Mucosa of gallbladder (tissue), 1 donor: ENCODE measurements at regions not wholly inside any gene's neighbourhood (a gene's known extent, or its start where the extent isn't known, plus 50 kb on each side); places are given as distances from the start of the nearest gene placed in this dataset.
A peak's percentile ranks its signal among the peaks of the same experiment; 100 is the strongest.

Source experiments
- DNase-seq: peaks from one replicate; pipeline ENCODE4 v3.0.0-alpha.2; 2020; ENCODE audit warnings: low spot score
- donor health status: DM: no; HTN: no; CAD: no.

GRCh38 chr6:139544701-139545057, 170.2 kb upstream of the CITED2 start:
- no peak for DNase-seq

GRCh38 chr6:139542351-139542750, 167.9 kb upstream of the CITED2 start:
- DNase-seq, result no peak

DNA sequence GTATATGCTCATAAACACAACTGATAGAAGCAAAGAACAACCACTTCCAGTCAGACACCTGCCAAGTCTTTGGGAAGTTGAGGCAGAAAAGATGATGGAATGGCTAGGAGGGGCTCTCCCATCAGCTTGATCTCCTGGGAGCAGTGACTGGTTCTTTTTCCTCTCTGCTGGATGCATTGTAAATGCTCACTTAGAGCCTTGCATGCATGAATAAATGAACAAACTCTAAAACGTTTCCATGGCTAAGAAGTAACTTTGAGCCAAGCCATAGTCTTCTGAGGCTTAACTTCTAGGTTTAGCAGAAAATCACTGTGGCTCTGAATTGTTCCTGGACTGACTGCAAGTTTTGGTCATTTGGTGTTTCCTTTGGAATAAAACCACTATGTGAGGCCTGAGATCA, 166.4 kb upstream of the CITED2 start:
- no peak for DNase-seq

DNA sequence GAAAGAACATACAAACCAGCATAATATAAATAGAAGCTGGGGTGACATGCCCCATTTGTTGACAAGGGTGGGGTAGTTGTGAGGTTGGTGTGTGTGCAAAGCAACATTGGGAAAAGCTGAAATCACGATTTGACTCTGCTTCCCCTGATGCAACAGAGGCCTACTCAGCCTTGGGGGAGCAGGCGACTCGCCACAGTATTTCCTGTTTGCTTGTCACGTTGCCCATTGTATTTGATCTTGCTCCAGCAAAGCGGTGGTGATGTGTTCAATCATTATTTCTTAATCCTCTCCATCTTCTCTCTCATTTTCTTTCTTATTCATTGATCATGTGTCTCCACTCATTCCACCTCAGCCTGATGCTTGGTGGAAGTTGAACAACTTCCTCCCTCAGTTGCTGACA, 165.8 kb upstream of the CITED2 start:
- DNase-seq, result no peak

DNA sequence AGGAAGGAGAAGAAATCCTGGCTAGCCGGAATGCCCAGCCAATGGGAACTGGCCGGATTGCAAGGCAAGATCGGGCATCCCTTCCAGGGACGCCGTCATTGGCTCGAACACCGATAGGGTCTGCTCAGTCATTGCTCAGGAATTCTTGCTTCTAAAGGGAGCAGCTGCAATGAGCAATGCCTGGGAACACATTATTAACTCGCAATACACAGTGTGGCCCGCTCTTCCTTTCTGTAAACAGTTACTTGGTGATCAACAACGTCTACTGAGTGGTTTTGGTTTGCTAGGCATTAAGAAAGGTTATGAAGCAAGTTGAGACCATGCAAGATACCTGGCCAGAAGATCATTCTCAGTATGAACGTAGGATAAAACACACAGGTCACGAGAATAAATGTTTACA, 165.4 kb upstream of the CITED2 start:
- peak; percentile 42 for DNase-seq

DNA sequence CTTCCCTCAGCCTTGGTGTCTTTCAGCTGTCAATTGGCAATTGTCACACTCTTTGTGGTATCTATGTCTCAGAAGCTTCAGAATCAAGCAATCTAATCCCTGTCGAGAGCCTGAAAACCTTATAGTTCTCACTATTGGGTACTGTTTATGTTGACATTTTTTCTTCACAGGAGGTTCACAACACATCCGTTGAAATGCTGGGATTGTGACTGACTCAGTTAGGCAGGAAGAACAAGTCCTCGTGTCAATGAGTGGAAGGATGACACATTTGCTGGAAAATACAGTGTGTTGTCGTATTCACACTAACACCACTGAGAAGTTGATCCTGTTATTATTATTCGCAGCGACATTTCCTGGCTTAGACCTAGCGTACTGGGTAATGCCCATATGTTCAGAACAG, 163.9 kb upstream of the CITED2 start:
- no peak for DNase-seq

GRCh38 chr6:139536751-139537617, 162.5 kb upstream of the CITED2 start:
- DNase-seq, result no peak

- no peak for DNase-seq
Measured at GRCh38 chr6:139534472-139535115, 160.1 kb upstream of the CITED2 start.

DNA sequence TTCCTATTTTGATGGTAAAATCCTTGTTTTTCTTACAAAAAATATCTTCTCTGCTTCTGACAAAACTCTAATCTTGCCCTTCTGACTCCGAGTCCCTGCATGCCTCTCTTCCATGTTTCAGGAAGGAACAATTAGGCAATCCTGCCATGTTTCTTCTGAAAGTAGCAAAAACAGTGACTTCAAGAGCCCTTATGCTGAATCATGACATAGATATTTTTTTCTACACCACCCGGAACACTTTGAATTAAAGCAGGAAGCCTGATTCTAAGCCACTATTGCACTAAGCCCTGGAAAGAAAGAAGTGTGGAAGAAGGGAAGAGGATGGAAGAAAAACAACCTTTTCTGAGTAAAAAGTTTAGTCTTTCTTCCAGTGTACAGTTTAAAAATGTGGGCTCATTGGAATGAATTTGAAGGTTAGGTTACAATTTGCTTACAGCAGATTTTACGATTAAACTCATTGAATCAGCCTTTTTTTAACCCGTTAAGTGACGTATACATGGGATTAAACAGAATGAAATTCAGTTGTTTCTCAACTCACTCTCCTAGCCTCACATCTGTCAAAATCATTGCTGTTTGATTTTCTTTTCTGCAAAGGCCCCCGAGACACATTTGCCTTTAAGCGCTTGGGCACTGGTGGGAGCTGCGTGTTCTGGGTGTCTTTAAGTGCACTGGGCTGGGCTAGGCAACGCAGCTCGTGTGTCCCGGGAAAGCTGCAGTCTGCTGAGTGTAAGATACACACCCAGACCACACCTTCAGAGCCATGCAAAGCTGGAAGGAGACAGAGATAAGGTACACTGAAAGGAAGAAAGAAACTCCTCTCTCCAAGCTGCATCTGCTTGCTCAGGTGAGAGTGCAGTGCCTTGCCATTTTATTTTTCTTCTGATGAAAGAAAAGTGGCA, 159.4 kb upstream of the CITED2 start:
- DNase-seq, result peak; percentile 31

GRCh38 chr6:139533171-139533570, 158.7 kb upstream of the CITED2 start:
- DNase-seq, result no peak

DNA sequence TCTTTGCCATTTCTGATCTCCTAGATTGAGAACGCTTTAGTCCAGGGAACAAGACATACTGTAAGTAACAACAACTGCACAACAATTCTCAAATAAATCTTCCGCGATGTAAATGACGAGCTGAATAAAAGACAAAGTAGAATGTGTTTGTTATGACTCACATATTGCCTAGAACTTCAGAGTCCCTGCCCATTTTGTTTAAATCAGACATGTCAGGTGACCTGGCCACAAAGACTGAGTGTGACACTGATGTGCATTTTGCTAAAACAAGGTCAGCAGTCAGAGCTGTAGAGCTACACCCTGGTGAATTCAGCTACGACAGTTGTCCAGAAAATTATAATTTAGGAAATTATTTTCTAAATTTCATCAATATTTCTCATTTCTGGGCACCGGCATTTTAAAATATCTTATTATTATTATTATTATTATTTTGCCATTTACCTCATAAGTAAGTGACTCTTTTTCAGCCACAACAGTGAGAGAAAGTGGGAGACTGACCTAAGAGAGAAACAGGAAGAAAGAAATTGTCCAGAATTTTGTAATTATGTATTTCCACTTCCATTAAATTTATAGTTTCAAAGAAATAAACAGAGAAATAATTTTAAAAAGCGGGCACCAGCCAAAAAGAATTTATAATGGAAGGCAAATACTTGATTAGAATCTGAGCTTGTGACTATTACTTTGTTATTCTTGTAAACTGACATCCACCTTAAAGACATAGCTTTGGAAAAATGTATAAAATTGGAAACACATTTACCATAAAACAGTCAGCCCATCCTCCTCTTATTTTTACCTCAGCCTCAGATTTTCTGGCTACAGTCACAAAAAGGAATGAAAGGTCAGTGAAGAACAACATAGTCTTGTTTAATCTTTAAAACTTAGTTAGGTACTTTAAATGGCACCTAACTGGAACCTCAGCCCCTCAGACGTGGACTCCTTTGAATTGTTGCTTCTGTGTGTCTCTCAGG, 157.0 kb upstream of the CITED2 start:
- no peak for DNase-seq

DNA sequence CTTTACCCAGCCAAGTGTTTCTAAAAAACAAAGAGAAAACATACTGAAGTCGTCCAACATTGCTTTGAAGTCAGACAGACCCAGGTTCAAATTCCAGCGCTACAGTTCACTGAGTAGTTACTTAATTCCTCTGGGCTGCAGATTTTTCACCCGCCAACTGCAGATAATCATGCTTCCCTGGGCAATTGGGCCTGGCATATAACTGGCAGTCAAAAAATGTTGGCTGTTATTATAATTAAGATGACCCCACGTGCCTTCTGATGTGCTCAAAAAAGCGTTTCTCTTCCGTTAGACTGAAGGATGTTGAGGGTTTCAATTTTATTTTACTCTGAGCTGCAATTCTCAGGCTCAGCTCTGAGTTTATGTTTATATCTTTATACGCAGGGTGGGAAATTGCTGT, 156.1 kb upstream of the CITED2 start:
- no peak for DNase-seq

DNA sequence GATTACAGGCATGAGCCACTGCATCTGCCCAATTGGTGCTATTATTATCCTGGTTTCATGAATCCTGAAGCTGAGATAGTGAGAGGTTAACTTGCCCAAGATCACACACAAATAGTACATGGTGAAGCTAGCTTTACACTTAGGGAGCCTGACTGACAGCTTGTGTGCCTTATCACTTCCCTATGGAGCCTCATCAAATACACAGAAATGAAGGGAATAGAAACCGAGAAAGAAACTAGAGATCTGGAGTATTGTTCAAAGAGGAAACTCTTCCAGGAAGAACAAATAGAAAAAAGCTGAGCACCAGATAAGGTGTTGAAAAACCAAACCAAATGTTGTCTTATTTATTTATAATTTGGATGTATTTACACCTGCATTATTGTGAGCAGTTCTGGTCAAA, 155.0 kb upstream of the CITED2 start:
- DNase-seq, result no peak

DNA sequence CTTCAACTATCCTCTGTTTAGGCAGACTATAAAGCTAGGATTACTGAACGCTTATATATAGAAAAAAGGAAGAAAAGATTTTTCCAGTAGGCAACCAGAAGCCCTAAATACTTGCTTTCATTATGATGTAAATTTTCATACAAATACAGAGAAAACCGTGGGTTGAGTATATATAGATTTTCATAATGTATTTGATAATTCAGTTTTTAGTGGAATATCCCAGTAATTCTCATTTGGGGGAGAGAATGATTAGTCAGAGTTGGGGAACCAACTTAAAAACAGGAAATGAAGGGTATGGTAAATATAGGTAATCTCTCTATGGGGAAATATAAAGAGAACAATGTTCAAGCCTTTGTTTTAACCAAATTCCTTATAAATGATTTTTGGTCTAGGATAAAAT, 154.0 kb upstream of the CITED2 start:
- no peak for DNase-seq

DNA sequence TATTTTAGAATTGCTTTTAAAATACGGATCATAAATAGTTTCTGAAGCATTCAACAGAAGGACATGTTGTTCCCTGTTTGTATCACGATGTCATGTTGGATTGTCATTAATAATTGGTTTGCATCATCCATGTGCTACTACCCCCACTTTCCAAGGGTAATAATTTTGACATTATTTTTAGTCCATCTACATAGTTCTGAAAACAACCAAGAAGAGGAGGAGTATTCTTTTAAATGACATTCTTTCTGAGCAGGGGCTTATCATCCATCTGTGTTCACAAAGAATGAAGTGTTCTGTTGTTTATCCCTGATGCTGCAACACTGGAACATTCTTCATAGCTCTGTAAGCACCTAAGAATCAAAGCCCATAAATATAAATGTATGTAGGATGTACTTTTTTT, 151.0 kb upstream of the CITED2 start:
- no peak for DNase-seq

GRCh38 chr6:139523986-139524385, 149.5 kb upstream of the CITED2 start:
- DNase-seq, result no peak

- DNase-seq, result no peak
Measured at GRCh38 chr6:139522511-139523220, 148.2 kb upstream of the CITED2 start.

GRCh38 chr6:139521338-139521737, 146.9 kb upstream of the CITED2 start:
- no peak for DNase-seq

DNA sequence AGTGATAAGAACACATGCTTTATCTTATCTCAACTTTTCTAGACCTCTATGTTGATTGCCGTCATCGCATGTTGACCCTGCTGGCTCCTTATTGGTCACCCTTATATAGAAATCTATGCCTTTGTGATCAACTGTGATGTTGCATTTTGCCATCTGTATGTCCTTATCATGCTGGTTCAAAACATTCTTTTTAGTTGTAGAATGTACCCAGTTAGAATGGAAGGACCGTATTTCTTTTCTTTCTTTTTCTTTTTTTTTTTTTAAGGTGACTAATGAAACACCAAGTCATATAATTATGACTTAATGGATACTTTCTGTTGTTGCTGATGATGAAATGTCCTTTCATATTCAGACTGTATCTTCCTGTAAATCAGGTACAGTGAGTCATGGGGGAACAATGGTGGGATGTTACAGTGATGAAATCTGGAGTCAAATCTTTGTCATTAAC, 145.9 kb upstream of the CITED2 start:
- DNase-seq, result no peak

DNA sequence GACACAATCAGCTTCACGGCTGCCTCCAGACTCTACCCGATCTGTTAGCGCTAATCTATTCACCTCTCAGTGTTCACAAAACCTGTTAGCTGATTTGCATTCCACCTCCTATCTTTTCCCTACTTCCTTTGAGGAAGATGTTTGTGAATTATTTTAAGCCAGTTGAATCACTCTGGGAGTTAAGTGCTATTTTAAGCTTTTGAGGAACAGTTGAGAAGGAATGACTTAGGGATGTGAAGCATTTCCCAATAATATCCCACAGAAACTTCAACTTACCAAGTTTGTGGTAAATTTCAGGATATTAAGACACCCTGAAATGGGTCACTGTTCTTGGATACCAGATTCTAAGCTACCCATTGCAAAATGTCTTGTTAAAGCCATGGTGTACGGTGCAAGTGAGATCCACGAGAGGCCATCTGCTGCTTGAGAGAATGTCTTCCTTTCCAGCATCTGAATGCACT, 145.2 kb upstream of the CITED2 start:
- no peak for DNase-seq
